CD4-positive, alpha-beta T cell (primary cell): ENCODE measurements at regions not wholly inside any gene's neighbourhood (a gene's known extent, or its start where the extent isn't known, plus 50 kb on each side); places are given as distances from the start of the nearest gene placed in this dataset.

Source experiments
- ATAC-seq: fragments of 200-7000 bp; cut with Tn5 transposase; one replicate; pipeline ENCODE4 v1.10.0; 2022; ENCODE audit warnings: mild to moderate bottlenecking; ENCODE audit not compliant: poor library complexity
- CTCF ChIA-PET: fragments of 350-600 bp; sonication (Branson Sonifier 250); formaldehyde crosslinking; loops from one replicate; lab custom pipeline; 2021; ENCODE audit warnings: antibody characterized with exemption, inconsistent platforms; lab: Charles Lee
- POLR2A ChIA-PET: fragments of 350-600 bp; sonication (Branson Sonifier 250); formaldehyde crosslinking; loops from one replicate; lab custom pipeline; 2021; ENCODE audit warnings: antibody characterized with exemption, inconsistent platforms; lab: Charles Lee
- DNase-seq, 14 experiments: peaks; one replicate each; pipeline ENCODE4 v3.0.0-alpha.2; 2013 to 2020; ENCODE audit warnings: mixed read lengths in 2 of 14
- H3K27ac ChIP-seq, 2 donors: one replicate each; pipeline versions ENCODE4 v1.5.1 to v1.7.0; 2013; ENCODE audit warnings: low read length in 2 of 2, low read depth in 1 of 2, mild to moderate bottlenecking in 1 of 2
- H3K27me3 ChIP-seq, 2 experiments: 1 replicate in 1 of 2; 2 replicates in 1 of 2; pipeline versions ENCODE4 v1.6.1 to v1.7.0; 2013; ENCODE audit warnings: low read length in 2 of 2, control low read depth in 1 of 2, mild to moderate bottlenecking in 1 of 2, moderate library complexity in 1 of 2; ENCODE audit not compliant: insufficient read depth in 2 of 2, control insufficient read depth in 1 of 2
- H3K36me3 ChIP-seq: one replicate; pipeline ENCODE4 v1.6.1; 2013; ENCODE audit warnings: low read length, control low read depth; ENCODE audit not compliant: insufficient read depth
- H3K4me1 ChIP-seq: one replicate; pipeline ENCODE4 v1.6.1; 2013; ENCODE audit warnings: low read length, control low read depth; ENCODE audit not compliant: insufficient read depth
- H3K4me3 ChIP-seq: one replicate; pipeline ENCODE4 v1.5.1; 2013; ENCODE audit warnings: mild to moderate bottlenecking, low read length, moderate library complexity
- H3K9me3 ChIP-seq, 2 experiments: 1 replicate in 1 of 2; 2 replicates in 1 of 2; pipeline versions ENCODE4 v1.6.1 to v1.7.0; 2013; ENCODE audit warnings: low read length in 2 of 2, mild to moderate bottlenecking in 2 of 2, control low read depth in 1 of 2, moderate library complexity in 1 of 2; ENCODE audit not compliant: control insufficient read depth in 1 of 2, insufficient read depth in 1 of 2
- H3K27ac Mint-ChIP-seq: one replicate; pipeline ENCODE4 v1.8.0; 2020; ENCODE audit warnings: mixed read lengths
- H3K27me3 Mint-ChIP-seq: one replicate; pipeline ENCODE4 v1.8.0; 2021; ENCODE audit warnings: mixed read lengths
- H3K36me3 Mint-ChIP-seq: one replicate; pipeline ENCODE4 v1.8.0; 2021; ENCODE audit warnings: low read depth, mixed read lengths
- H3K4me1 Mint-ChIP-seq: one replicate; pipeline ENCODE4 v1.8.0; 2021; ENCODE audit warnings: low read depth, mixed read lengths
- H3K4me3 Mint-ChIP-seq: one replicate; pipeline ENCODE4 v1.8.0; 2020; ENCODE audit warnings: mild to moderate bottlenecking, mixed read lengths
- H3K9me3 Mint-ChIP-seq: one replicate; pipeline ENCODE4 v1.8.0; 2020; ENCODE audit warnings: mixed read lengths
- intact Hi-C, 2 experiments: fragments of 100-400 bp; cut with DNase I in 1 of 2; cut with micrococcal nuclease in 1 of 2; formaldehyde crosslinking; loops; one replicate each; pipeline versions ENCODE4 v1.15.1 to v1.9.0; 2023 to 2025; cut with DNase I, micrococcal nuclease
- TF ChIP-seq, protein P1 (sequence below): fragments of 200-600 bp; IDR thresholded peaks from one replicate; pipeline ENCODE4 v1.8.0; 2022; ENCODE audit warnings: antibody characterized with exemption, mild to moderate bottlenecking

DNA sequence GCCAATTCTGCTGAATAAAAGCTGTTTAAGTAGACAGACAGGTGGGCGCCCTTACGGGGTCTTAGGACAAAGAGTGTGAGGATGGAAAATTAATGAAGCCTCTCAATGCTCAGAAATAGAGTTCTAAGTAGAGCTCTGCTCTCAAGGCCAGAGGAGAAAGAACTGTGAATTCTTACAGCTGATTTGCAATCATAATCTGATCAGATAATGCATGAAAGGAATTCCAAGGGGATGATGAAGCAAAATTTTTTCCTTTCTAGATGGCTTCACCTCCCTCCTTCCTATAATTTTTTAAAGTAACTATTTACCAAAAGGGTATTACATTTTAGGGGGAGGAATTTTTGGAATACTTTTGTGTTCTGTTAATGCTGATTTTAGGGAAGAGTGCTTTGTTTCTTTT lies 308.1 kb upstream of the HS3ST5 start:
- ATAC-seq, result no peak
- H3K27ac ChIP-seq, result no peak overlapping the region
- CTCF ChIA-PET, result no interaction called here
- H3K4me3 Mint-ChIP-seq, result no peak overlapping the region
- H3K36me3 Mint-ChIP-seq, result no peaks in the 10 kb centered on the region
- no peaks in the 10 kb centered on the region for H3K27me3 Mint-ChIP-seq
- H3K36me3 ChIP-seq, result no peaks in the 10 kb centered on the region
- intact Hi-C loops, result no loop called here
- H3K27ac Mint-ChIP-seq, result no peak overlapping the region
- POLR2A ChIA-PET, result no interaction called here
- H3K4me3 ChIP-seq, result no peak overlapping the region
- TF ChIP-seq, protein P1, sequence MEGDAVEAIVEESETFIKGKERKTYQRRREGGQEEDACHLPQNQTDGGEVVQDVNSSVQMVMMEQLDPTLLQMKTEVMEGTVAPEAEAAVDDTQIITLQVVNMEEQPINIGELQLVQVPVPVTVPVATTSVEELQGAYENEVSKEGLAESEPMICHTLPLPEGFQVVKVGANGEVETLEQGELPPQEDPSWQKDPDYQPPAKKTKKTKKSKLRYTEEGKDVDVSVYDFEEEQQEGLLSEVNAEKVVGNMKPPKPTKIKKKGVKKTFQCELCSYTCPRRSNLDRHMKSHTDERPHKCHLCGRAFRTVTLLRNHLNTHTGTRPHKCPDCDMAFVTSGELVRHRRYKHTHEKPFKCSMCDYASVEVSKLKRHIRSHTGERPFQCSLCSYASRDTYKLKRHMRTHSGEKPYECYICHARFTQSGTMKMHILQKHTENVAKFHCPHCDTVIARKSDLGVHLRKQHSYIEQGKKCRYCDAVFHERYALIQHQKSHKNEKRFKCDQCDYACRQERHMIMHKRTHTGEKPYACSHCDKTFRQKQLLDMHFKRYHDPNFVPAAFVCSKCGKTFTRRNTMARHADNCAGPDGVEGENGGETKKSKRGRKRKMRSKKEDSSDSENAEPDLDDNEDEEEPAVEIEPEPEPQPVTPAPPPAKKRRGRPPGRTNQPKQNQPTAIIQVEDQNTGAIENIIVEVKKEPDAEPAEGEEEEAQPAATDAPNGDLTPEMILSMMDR, result no peak
- H3K9me3 ChIP-seq, result no peaks in the 10 kb centered on the region
- no peaks in the 10 kb centered on the region for H3K4me1 ChIP-seq
- no peaks in the 10 kb centered on the region for H3K27me3 ChIP-seq
- no peaks in the 10 kb centered on the region for H3K9me3 Mint-ChIP-seq
- no peaks in the 10 kb centered on the region for H3K4me1 Mint-ChIP-seq
- DNase-seq, result no peak

DNA sequence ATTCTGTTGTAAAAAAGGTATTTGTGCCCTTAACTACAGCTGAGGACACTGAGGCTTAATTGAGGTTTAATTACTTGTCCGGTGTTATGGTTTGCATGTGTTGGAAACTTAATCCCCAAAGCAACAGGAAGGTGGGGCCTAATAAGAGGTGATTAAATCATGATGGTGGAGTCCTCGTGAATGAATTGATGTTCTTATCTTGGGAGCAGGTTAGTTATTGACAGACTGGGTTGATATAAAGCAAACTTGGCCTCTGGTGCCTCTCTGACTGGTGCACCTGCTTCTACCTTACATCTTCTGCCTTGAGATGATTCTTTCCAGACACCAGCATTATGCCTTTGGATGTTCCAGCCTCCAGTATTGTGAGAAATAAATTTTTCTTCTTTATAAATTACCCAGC lies 306.5 kb upstream of the HS3ST5 start:
- no peaks in the 10 kb centered on the region for H3K4me1 Mint-ChIP-seq
- no peak overlapping the region for H3K4me3 Mint-ChIP-seq
- TF ChIP-seq, protein P1, result no peak
- no peak overlapping the region for H3K27ac Mint-ChIP-seq
- Histone ChIP-seq H3K4me3 (no peak overlapping the region), H3K36me3 (no peaks in the 10 kb centered on the region), H3K27ac (no peak overlapping the region), H3K27me3 (no peaks in the 10 kb centered on the region), H3K4me1 (no peaks in the 10 kb centered on the region), H3K9me3 (peaks cover 0 to 5% of the 10 kb centered on the region in 2 experiments)
- no peaks in the 10 kb centered on the region for H3K27me3 Mint-ChIP-seq
- ChIA-PET POLR2A (no interaction called here), CTCF (no interaction called here)
- no peaks in the 10 kb centered on the region for H3K36me3 Mint-ChIP-seq
- DNase-seq, result no peak
- intact Hi-C loops, result no loop called here
- no peak for ATAC-seq
- peaks cover 2% of the 10 kb centered on the region for H3K9me3 Mint-ChIP-seq

DNA sequence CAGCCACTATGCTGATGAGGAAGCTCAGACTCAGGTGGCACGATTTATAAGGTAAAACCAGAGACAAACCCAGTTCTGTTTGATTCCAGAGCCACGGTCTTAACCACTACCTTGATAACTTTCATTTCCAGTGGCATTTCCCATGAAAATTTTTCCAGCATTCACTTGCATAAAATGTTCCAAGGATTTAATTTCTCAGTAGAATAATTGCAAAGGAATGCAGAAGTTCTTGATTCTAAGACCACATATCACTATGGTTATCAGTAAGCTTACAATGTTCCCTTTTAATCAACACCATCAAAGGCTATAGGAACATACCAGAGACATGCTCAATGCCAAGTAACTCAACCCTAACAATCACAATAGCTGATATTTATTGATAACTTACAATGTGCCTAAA lies 306.0 kb upstream of the HS3ST5 start:
- H3K9me3 Mint-ChIP-seq, result peaks cover 2% of the 10 kb centered on the region
- DNase-seq (no peak), ATAC-seq (no peak)
- H3K27ac Mint-ChIP-seq, result no peak overlapping the region
- H3K4me3 Mint-ChIP-seq, result no peak overlapping the region
- Histone ChIP-seq H3K9me3 (peaks cover 0 to 5% of the 10 kb centered on the region in 2 experiments), H3K27me3 (no peaks in the 10 kb centered on the region), H3K27ac (no peak overlapping the region), H3K36me3 (no peaks in the 10 kb centered on the region), H3K4me1 (no peaks in the 10 kb centered on the region), H3K4me3 (no peak overlapping the region)
- no peaks in the 10 kb centered on the region for H3K27me3 Mint-ChIP-seq
- intact Hi-C loops, result no loop called here
- POLR2A ChIA-PET, result no interaction called here
- CTCF ChIA-PET, result no interaction called here
- TF ChIP-seq, protein P1, result no peak
- no peaks in the 10 kb centered on the region for H3K36me3 Mint-ChIP-seq
- no peaks in the 10 kb centered on the region for H3K4me1 Mint-ChIP-seq
